Endothelial cell (in vitro differentiated cells): ENCODE measurements at regions not wholly inside any gene's neighbourhood (a gene's known extent, or its start where the extent isn't known, plus 50 kb on each side); places are given as distances from the start of the nearest gene placed in this dataset.

ENCODE experiments used
- DNase-seq: peaks from one replicate; pipeline ENCODE4 v3.0.0; 2021; ENCODE audit warnings: low spot score
- H3K27ac Mint-ChIP-seq: one replicate; pipeline ENCODE4 v1.8.0; 2021; ENCODE audit warnings: mixed read lengths, inconsistent platforms; ENCODE audit not compliant: unreplicated experiment
- H3K27me3 Mint-ChIP-seq: one replicate; pipeline ENCODE4 v1.8.0; 2021; ENCODE audit warnings: mild to moderate bottlenecking, moderate library complexity, mixed read lengths, inconsistent platforms; ENCODE audit not compliant: unreplicated experiment
- H3K36me3 Mint-ChIP-seq: one replicate; pipeline ENCODE4 v1.8.0; 2021; ENCODE audit warnings: mild to moderate bottlenecking, low read depth, mixed read lengths, inconsistent platforms; ENCODE audit not compliant: unreplicated experiment
- H3K4me1 Mint-ChIP-seq: one replicate; pipeline ENCODE4 v1.8.0; 2021; ENCODE audit warnings: mild to moderate bottlenecking, mixed read lengths, inconsistent platforms; ENCODE audit not compliant: unreplicated experiment
- H3K4me3 Mint-ChIP-seq: one replicate; pipeline ENCODE4 v1.8.0; 2021; ENCODE audit warnings: mild to moderate bottlenecking, mixed read lengths, inconsistent platforms; ENCODE audit not compliant: unreplicated experiment
- H3K9me3 Mint-ChIP-seq: one replicate; pipeline ENCODE4 v1.8.0; 2021; ENCODE audit warnings: mixed read lengths, inconsistent platforms; ENCODE audit not compliant: unreplicated experiment
- TF ChIP-seq, protein P1 (sequence below): fragments of 200-600 bp; sonication (generic); IDR thresholded peaks from one replicate; pipeline ENCODE4 v1.5.0; 2021; ENCODE audit warnings: antibody characterized with exemption; ENCODE audit not compliant: unreplicated experiment

GRCh38 chr6:112786801-112787200, 439.7 kb downstream of the RFPL4B start:
- Mint-ChIP-seq H3K27me3 (peaks cover 2% of the 10 kb centered on the region), H3K9me3 (no peaks in the 10 kb centered on the region), H3K4me3 (no peak overlapping the region), H3K27ac (no peak overlapping the region), H3K4me1 (no peaks in the 10 kb centered on the region), H3K36me3 (no peaks in the 10 kb centered on the region)
- TF ChIP-seq, protein P1, sequence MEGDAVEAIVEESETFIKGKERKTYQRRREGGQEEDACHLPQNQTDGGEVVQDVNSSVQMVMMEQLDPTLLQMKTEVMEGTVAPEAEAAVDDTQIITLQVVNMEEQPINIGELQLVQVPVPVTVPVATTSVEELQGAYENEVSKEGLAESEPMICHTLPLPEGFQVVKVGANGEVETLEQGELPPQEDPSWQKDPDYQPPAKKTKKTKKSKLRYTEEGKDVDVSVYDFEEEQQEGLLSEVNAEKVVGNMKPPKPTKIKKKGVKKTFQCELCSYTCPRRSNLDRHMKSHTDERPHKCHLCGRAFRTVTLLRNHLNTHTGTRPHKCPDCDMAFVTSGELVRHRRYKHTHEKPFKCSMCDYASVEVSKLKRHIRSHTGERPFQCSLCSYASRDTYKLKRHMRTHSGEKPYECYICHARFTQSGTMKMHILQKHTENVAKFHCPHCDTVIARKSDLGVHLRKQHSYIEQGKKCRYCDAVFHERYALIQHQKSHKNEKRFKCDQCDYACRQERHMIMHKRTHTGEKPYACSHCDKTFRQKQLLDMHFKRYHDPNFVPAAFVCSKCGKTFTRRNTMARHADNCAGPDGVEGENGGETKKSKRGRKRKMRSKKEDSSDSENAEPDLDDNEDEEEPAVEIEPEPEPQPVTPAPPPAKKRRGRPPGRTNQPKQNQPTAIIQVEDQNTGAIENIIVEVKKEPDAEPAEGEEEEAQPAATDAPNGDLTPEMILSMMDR = no peak
- no peak for DNase-seq

DNA sequence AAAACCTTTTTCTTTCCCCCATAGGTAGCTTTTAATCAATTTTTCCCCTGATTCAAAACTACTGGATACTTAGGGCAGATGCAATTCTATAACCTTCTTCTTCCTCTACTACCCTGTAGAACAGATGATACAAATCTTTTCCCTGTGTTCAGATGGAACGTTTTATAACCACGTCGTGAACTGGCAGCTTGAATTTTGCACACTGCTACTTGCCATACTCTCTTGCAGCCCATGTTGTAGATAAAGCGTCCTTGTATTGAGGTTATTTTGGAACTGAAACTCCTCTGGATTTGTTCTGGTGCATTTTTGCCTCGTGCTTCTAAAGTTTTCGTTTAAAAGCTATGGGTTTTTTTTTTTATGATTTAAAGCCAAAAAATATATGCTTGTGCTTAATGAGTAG, 440.2 kb downstream of the RFPL4B start:
- Mint-ChIP-seq H3K4me3 (no peak overlapping the region), H3K4me1 (no peaks in the 10 kb centered on the region), H3K27ac (no peak overlapping the region)

GRCh38 chr6:112795316-112795715, 448.2 kb downstream of the RFPL4B start:
- no peak overlapping the region for H3K4me3 Mint-ChIP-seq

More for the DNA sequence above, 440.2 kb downstream of the RFPL4B start:
- DNase-seq = no peak
- H3K27me3 Mint-ChIP-seq = no peaks in the 10 kb centered on the region
- TF ChIP-seq, protein P1 = no peak
- no peaks in the 10 kb centered on the region for H3K36me3 Mint-ChIP-seq
- H3K9me3 Mint-ChIP-seq = no peaks in the 10 kb centered on the region

DNA sequence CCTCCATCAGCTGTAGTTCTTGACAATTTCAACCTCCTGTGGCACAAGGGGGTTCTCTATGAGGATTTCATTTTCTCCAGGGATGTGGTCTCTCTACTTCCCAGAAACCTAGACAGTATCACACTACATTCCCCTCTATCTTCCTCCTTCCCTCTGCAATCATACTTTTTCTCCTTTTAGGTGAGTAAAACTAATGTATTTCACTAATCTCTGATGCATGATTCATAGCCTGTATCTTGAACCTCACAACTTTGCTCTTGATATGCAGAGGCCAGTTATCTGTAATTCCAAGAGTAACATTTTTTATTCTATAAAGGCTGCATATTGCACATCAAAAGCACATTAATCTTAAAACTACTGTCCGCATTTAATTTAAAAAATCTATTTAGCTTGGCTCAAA, 449.6 kb downstream of the RFPL4B start:
- Mint-ChIP-seq H3K4me3 (no peak overlapping the region), H3K9me3 (no peaks in the 10 kb centered on the region), H3K27ac (no peak overlapping the region), H3K36me3 (no peaks in the 10 kb centered on the region), H3K4me1 (no peaks in the 10 kb centered on the region), H3K27me3 (no peaks in the 10 kb centered on the region)
- TF ChIP-seq, protein P1 = no peak
- no peak for DNase-seq

More at GRCh38 chr6:112795316-112795715, 448.2 kb downstream of the RFPL4B start:
- no peak for DNase-seq
- Mint-ChIP-seq H3K27ac (no peak overlapping the region), H3K9me3 (no peaks in the 10 kb centered on the region), H3K4me1 (no peaks in the 10 kb centered on the region), H3K36me3 (no peaks in the 10 kb centered on the region), H3K27me3 (no peaks in the 10 kb centered on the region)
- TF ChIP-seq, protein P1 = no peak

- Mint-ChIP-seq H3K9me3 (no peaks in the 10 kb centered on the region), H3K27me3 (no peaks in the 10 kb centered on the region), H3K4me1 (peaks cover 3% of the 10 kb centered on the region), H3K4me3 (no peak overlapping the region), H3K27ac (no peak overlapping the region), H3K36me3 (no peaks in the 10 kb centered on the region)
- no peak for DNase-seq
- TF ChIP-seq, protein P1 = no peak
Observed at GRCh38 chr6:112799889-112800288, 452.8 kb downstream of the RFPL4B start.
